GM19035 (cell line): ENCODE measurements at regions not wholly inside any gene's neighbourhood (a gene's known extent, or its start where the extent isn't known, plus 50 kb on each side); places are given as distances from the start of the nearest gene placed in this dataset.
"Not testable (repeated sequence)": the region's sequence is repeated elsewhere in the genome, so short reads cannot be mapped to it uniquely, and the experiment has no call there.

Source experiments
- ATAC-seq: cut with Tn5 transposase; IDR thresholded peaks from one replicate; pipeline ENCODE4 v1.9.1; 2021; ENCODE audit not compliant: unreplicated experiment

DNA sequence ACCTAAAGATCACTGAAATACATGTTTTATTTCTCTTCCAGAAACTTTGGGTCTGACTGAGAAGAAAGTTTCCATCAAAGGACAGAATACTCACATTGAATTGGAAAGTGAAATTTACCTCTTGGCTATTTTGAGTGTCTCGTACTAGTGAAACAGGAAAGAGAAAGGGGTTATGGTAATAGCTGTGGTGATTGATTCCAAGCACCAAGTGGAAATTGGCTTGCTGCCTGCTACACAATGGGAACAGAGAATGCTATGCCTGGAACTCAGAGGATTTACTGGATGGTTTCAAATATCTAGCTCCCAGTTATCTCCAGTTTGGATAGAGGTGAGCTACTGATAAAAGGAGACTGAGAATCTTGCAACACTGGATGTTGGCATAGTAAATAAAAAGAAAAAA, 492.8 kb upstream of the FSIP2 start:
- no peak for ATAC-seq

DNA sequence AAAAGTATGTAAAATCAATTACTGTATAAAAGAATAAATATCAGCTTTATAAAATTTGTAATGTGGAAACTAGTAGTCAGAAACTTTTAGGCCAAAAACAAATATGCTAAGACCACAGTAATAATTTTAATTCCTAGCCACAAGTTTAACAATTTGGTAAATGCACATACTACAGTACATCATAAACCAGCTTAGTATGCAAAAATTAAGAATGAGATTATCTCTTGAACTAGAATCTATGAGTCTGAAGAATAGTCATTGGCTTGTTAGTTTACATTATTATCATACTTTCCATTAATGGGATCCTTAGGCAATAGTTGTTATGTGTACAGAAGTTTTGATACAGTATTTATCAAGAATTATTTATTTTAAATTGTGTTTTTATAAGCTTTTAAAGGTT, 491.9 kb upstream of the FSIP2 start:
- ATAC-seq: no peak

DNA sequence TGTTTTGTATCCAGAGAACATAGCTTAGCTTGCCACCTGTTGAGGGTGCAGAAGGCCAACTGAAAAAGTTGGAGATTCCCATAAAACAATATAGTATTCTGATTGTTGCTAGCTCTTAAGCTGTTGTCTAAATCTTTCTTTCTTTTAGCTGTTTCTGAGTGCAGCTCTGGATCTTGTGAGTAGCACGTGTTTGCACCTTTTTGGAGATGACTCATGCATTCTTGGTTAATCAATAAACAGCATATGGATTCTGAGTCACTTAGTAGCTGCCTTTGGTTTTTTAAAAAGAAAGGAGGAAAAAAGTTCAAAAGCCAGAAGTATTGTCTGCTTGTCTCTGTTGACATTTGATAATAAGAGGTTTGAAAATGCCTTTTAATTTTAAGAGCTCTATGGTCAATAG, 483.0 kb upstream of the FSIP2 start:
- no peak for ATAC-seq

GRCh38 chr2:185265747-185266146, 472.9 kb upstream of the FSIP2 start:
- ATAC-seq: no peak

GRCh38 chr2:185268651-185269050, 470.0 kb upstream of the FSIP2 start:
- ATAC-seq: no peak

DNA sequence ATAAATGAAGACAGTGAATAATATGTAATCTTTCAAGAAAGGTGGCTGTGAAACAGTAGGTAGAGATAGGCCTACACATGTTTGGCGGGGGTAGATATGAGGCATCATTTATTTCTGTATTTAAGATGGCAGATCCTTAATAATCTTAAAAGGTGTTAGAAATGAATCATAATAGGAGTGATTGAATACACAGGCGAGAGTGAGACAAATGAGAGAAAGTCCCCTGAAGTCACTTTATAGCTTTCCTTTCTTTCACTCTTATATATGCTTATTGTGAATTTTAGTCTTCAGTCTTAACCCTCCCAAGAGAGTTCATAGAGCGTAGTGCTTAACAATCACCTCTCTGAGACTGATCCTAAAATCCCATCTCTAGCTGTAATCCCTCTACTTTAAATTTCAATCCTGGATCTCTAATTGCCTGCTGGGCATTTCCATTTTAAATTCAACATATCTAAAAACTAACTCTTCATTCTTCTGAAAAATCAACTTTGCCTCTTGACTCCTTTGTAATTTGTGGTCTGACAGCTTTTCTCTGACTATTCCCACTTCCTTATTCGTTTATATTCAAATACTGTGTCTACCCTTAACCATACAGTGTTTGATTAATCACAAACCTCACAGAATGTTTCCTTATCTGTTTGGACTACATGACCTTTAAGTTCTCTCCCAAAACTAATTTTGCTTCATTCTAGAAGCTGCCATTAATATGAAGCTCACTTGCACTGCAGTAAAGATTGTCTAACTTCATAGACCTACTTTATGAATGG, 463.7 kb upstream of the FSIP2 start:
- ATAC-seq: no peak

DNA sequence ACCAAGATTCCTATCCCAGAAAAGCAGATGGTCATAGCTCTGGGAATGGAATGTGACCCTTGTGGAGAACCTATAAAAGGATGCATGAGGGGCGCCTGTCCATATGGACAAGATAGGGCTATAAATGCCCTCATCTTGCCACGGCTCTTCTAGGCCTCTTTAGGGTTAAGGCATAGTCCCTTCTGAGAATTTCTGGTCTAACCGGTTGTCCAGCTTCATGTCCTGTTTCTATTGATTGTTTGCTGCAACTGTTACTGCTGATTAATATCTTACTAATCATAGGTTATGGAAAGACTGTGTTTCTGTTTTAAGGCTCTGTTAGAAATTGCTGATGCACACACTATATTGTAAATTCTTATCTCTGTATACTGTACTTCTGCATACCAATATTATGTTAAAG, 462.6 kb upstream of the FSIP2 start:
- not testable (repeated sequence) for ATAC-seq

DNA sequence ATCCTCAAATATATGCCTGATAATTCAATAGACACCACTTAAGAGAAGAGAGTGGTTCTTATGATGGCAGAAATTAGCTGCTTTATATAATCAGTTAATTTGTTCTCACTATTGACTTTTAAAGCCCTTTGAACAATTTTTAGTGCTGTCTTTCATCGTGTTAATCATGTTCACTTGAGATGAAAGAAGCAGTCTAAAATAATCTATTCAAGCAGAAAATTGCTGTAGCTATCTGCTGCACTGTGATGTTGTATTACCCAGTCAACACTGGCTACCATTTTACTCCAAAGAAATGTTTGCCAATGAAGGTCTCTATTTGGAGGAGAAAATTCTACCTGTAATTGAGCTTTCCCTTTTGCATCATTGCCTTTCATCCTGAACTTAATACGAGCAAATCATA, 459.8 kb upstream of the FSIP2 start:
- ATAC-seq: no peak

DNA sequence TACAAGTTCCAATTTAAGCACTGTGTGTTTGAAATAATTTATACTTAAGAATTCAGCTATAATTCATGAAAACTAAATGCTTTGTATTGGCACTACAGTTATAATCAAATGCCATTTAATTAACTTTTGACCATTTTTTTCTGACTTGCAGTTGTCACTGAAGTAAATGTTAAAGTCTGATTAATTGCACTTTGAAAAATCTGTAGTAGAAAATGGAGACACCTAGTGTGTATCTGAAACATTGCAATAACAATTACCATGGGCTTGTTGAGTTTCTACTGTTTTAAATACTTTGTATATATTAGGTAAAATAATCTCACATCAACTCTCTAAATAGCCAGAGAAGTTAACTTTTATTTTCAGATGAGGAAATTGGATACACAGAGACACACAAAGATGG, 458.6 kb upstream of the FSIP2 start:
- ATAC-seq: peak; percentile 59

GRCh38 chr2:185284696-185285095, 453.9 kb upstream of the FSIP2 start:
- no peak for ATAC-seq

- ATAC-seq: not testable (repeated sequence)
These were observed 448.6 kb upstream of the FSIP2 start for GRCh38 chr2:185290012-185290411.

DNA sequence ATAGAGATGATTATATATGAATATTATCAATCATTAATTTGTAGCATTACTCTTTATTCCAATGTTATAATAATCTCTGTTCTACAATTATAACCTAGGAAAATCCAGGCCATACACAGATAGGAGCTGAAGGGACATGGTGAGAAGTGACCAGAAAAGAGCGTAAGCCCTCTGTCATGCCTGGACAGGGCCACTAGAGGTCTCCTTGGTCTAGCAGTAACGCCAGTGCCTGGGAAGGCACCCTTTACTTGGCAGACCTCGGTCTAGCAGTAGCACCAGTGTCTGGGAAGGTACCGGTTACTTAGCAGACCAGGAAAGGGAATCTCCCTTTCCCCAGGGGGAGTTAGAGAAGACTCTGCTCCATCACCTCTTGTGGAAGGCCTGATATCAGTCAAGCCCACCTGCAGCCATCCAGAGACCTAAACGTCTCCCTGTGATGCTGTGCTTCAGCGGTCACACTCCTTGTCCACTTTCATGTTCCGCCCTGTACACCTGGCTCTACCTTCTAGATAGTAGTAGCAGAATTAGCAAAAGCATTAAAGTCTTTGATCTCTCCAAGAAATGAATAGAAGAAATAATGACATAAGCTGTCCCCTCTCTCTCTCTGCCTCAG, 447.5 kb upstream of the FSIP2 start:
- peak; percentile 100 for ATAC-seq

- ATAC-seq: no peak
These were observed 438.7 kb upstream of the FSIP2 start for GRCh38 chr2:185299867-185300266.

GRCh38 chr2:185306119-185306518, 432.5 kb upstream of the FSIP2 start:
- ATAC-seq: no peak

GRCh38 chr2:185316383-185316782, 422.2 kb upstream of the FSIP2 start:
- peak; percentile 69 for ATAC-seq

GRCh38 chr2:185318271-185318724, 420.3 kb upstream of the FSIP2 start:
- no peak for ATAC-seq

- no peak for ATAC-seq
These were observed 402.7 kb upstream of the FSIP2 start for GRCh38 chr2:185335879-185336278.

- no peak for ATAC-seq
These were observed 401.6 kb upstream of the FSIP2 start for GRCh38 chr2:185337033-185337432.

- ATAC-seq: no peak
These were observed 400.5 kb upstream of the FSIP2 start for GRCh38 chr2:185338104-185338503.

DNA sequence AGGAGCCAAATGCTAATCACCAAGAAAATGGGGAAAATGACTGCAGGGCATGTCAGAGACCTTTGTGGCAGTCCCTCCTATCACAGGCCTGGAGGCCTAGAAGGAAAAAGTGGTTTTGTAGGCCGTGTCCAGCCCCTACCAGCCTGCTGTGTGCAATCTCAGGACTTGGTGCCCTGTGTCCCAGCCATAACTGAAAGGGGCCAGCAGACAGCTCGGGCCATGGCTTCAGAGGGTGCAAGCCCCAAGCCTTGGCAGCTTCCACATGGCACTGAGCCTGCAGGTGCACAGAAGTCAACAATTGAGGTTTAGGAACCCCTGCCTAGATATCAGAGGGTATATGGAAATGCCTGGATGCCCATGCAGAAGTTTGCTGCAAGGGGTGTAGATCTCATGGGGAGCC, 391.2 kb upstream of the FSIP2 start:
- no peak for ATAC-seq

DNA sequence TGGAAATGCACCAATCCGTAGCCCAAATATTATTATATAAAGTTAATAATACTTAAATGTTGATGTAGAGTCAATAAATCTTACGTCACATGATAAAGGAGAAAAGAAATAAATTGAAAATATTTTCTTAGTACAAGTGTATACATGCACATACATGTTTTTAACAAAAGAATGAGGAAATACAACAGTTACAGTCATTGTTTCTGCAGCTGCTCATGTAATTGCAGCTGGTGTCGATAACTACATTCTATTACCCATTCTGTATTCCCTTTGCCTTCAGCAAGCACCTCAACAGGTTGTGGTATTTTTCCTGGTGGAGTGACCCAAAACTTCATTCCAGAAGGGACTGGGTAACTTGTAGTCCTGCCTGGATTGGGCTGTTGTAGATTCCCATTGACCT, 377.8 kb upstream of the FSIP2 start:
- no peak for ATAC-seq

- ATAC-seq: no peak
These were observed 366.4 kb upstream of the FSIP2 start for GRCh38 chr2:185372188-185372587.

- no peak for ATAC-seq
These were observed 365.4 kb upstream of the FSIP2 start for GRCh38 chr2:185373229-185373628.
